ENCODE measurements at regions not wholly inside any gene's neighbourhood (a gene's known extent, or its start where the extent isn't known, plus 50 kb on each side); places are given as distances from the start of the nearest gene placed in this dataset.

DNA sequence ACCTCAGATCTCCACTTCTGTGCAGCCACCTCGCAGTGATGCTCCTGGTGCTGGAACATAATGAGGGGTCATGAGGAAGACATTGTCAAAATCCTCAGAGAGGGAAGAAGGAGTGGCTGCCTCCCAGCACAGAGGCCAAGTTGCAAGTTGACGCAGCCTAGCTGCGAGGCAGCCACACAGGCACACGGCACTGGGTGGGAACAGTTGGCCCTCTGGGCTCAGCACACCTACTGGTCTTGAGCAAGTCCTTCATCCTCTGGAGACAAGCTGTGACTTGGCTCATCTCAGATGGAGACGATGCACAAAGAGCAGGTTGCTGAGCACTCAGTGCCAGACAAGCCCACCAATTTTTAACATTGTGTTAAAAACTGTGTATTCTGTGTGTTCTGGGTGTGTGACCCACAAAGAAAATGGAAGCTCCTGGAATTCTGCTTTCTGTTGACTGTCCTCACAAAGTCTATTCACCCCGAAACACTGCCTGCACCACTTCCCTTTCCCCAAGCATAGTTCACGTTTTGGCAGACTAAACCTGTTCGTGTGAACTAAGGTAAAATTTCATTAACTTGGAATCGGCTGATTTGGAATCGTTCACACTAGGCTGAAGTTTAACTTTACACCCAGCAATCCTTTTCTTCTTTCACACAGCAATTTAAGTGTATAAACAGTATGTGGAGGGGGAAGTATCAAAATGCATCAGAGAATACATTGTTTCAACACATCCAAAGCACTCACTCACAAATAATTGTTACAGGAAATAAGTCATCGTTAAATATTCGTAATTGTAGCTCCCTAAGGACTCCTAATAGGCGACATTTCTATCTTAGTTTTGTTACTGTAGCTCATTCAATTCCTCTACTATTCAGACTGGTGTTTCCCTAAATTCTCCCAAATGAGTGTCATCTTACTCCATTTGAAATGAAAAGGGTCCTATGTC is 266.6 kb upstream of the ID2 start:
- TF ChIP-seq TEAD4 (IDR thresholded peaks at IDR 0.05) (no peak), CREB1 (IDR thresholded peaks at IDR 0.05; ENCODE audit: low read depth) (no peak), NFIC (IDR thresholded peaks at IDR 0.05) (no peak), EGR1 (IDR thresholded peaks at IDR 0.05) (no peak), TCF12 (IDR thresholded peaks at IDR 0.05; ENCODE audit: low read depth) (no peak), FOXM1 (IDR thresholded peaks at IDR 0.05; ENCODE audit: borderline replicate concordance, low read depth) (no peak), CEBPB (IDR thresholded peaks at IDR 0.05) (no peak), YY1 (IDR thresholded peaks at IDR 0.05; ENCODE audit: low read depth) (no peak), RAD21 (IDR thresholded peaks at IDR 0.05; ENCODE audit: low read depth) (no peak), ZBTB7A (IDR thresholded peaks at IDR 0.05; ENCODE audit: low read depth) (no peak)
- TF ChIP-seq, protein P1, sequence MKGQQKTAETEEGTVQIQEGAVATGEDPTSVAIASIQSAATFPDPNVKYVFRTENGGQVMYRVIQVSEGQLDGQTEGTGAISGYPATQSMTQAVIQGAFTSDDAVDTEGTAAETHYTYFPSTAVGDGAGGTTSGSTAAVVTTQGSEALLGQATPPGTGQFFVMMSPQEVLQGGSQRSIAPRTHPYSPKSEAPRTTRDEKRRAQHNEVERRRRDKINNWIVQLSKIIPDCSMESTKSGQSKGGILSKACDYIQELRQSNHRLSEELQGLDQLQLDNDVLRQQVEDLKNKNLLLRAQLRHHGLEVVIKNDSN (IDR thresholded peaks at IDR 0.05): no peak
- TF ChIP-seq, protein P2, sequence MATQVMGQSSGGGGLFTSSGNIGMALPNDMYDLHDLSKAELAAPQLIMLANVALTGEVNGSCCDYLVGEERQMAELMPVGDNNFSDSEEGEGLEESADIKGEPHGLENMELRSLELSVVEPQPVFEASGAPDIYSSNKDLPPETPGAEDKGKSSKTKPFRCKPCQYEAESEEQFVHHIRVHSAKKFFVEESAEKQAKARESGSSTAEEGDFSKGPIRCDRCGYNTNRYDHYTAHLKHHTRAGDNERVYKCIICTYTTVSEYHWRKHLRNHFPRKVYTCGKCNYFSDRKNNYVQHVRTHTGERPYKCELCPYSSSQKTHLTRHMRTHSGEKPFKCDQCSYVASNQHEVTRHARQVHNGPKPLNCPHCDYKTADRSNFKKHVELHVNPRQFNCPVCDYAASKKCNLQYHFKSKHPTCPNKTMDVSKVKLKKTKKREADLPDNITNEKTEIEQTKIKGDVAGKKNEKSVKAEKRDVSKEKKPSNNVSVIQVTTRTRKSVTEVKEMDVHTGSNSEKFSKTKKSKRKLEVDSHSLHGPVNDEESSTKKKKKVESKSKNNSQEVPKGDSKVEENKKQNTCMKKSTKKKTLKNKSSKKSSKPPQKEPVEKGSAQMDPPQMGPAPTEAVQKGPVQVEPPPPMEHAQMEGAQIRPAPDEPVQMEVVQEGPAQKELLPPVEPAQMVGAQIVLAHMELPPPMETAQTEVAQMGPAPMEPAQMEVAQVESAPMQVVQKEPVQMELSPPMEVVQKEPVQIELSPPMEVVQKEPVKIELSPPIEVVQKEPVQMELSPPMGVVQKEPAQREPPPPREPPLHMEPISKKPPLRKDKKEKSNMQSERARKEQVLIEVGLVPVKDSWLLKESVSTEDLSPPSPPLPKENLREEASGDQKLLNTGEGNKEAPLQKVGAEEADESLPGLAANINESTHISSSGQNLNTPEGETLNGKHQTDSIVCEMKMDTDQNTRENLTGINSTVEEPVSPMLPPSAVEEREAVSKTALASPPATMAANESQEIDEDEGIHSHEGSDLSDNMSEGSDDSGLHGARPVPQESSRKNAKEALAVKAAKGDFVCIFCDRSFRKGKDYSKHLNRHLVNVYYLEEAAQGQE (IDR thresholded peaks at IDR 0.05; ENCODE audit: low read depth): no peak

DNA sequence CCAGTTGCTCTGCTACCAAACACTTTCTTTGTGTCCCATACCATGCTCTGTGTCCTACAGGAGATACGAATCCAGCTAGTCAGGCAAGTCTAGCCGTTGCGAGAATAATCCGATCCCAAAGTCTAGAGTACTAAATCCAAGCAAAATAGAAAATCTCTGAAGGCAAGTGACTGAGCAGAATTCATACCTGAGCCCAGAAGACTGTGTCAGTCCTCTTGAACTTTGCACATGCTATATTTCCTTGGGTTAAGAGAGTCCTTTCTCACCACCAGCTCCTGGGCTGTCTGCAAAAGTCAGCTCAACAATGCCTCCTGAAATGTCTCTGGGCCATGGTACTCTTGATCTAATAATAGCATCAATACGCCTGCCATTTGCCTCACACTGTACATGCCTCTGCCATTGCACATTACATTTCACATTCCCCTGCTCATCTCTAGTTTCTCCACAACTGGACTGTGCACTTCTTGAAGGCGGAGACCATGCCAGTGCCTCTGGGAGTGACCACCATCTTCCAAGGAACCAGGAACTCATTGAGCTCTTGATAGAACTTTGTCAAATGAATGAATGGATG is 265.8 kb upstream of the ID2 start:
- TF ChIP-seq CREB1 (IDR thresholded peaks at IDR 0.05; ENCODE audit: low read depth): no peak
- no peak for TF ChIP-seq TCF12 (IDR thresholded peaks at IDR 0.05; ENCODE audit: low read depth)
- TF ChIP-seq, protein P2 (IDR thresholded peaks at IDR 0.05; ENCODE audit: low read depth): no peak

DNA sequence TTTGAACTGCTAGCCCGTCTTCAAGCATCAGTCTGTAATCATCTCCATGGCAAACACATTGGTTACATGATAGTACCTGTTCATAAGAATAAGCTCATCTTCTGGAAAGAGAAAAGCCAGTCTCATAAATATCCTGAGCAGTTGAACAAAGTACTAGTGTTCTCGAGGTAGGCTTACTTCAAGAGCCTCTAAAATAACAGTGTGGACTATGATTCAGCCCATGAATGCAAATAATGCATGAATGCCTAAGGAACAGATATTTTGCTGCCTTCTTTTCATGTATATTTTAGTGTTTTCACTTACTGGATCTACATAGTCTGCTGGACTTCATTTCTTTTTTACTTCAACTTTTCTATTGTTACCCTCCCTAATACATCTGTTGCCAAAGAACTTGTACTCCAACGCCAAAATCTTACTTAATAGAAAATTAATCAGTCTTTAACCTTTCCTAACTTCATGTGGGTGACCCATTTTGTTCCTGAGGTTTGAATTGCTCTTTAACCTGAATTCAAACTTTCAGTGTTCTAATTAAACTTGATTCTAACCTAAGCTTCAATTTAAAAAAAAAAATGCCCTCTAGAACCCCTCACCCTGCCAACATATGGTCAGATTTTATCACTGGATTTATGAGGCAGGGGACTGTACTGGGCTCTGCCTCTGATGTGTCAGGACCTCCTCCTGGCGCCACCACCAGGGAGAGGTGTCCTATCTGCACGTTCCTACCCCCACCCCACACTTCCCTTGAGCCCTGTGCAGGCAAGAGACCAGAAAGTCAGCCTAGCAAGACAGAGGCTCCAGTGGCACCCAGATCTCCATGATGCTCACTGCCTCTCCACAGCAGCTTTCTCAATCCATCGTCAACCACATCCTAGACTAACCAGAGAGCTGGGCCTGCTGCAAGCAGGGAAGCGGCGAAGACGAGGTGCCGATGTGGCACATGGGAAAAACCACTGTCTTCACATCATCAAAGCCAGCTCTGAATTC is 264.7 kb upstream of the ID2 start:
- TF ChIP-seq RAD21 (IDR thresholded peaks at IDR 0.05; ENCODE audit: low read depth) (no peak), EGR1 (IDR thresholded peaks at IDR 0.05) (no peak), FOXM1 (IDR thresholded peaks at IDR 0.05; ENCODE audit: borderline replicate concordance, low read depth) (no peak), TAF1 (IDR thresholded peaks at IDR 0.05; ENCODE audit: low read depth) (no peak), YY1 (IDR thresholded peaks at IDR 0.05; ENCODE audit: low read depth) (no peak), TCF12 (IDR thresholded peaks at IDR 0.05; ENCODE audit: low read depth) (no peak), CREB1 (IDR thresholded peaks at IDR 0.05; ENCODE audit: low read depth) (no peak), TEAD4 (IDR thresholded peaks at IDR 0.05) (no peak), CEBPB (IDR thresholded peaks at IDR 0.05) (no peak), ZBTB7A (IDR thresholded peaks at IDR 0.05; ENCODE audit: low read depth) (no peak), EP300 (IDR thresholded peaks at IDR 0.05; ENCODE audit: borderline replicate concordance) (no peak), NFIC (IDR thresholded peaks at IDR 0.05) (no peak)
- TF ChIP-seq, protein P3, sequence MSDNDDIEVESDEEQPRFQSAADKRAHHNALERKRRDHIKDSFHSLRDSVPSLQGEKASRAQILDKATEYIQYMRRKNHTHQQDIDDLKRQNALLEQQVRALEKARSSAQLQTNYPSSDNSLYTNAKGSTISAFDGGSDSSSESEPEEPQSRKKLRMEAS (IDR thresholded peaks at IDR 0.05): no peak
- TF ChIP-seq, protein P1 (IDR thresholded peaks at IDR 0.05): no peak
- TF ChIP-seq, protein P2 (IDR thresholded peaks at IDR 0.05; ENCODE audit: low read depth): no peak
